ENCODE measurements at regions not wholly inside any gene's neighbourhood (a gene's known extent, or its start where the extent isn't known, plus 50 kb on each side); places are given as distances from the start of the nearest gene placed in this dataset.
"Not testable (repeated sequence)": the region's sequence is repeated elsewhere in the genome, so short reads cannot be mapped to it uniquely, and the experiment has no call there.

DNA sequence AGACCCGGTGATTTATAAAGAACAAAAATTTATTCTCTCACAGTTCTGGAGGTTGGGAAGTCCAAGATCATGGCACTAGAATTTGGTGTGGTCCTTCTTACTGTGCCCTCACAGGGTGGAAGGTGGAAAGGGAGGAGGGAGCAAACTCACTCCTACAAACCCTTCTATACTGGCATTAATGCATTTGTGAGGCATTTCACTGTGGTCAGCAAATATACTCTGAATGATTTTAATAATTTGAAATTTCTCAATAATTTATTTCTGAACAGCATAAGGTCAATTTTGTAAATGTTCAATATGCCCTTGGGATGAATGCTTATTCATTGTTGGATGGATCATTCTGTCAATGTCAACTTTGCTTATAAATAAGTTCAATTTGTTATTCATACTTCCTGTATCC lies 120.6 kb downstream of the GATA6 start:
- no peaks in the 10 kb centered on the region for H3K27me3 ChIP-seq
- H3K4me1 ChIP-seq = peaks cover 0 to 28% (median 14%) of the 10 kb centered on the region in 3 donors
- no peaks in the 10 kb centered on the region for H3K36me3 ChIP-seq
- DNase-seq = no peak
- no peak overlapping the region for H3K27ac ChIP-seq
- no peak for TF ChIP-seq POLR2A (IDR thresholded peaks at IDR 0.05)
- TF ChIP-seq, protein P1, sequence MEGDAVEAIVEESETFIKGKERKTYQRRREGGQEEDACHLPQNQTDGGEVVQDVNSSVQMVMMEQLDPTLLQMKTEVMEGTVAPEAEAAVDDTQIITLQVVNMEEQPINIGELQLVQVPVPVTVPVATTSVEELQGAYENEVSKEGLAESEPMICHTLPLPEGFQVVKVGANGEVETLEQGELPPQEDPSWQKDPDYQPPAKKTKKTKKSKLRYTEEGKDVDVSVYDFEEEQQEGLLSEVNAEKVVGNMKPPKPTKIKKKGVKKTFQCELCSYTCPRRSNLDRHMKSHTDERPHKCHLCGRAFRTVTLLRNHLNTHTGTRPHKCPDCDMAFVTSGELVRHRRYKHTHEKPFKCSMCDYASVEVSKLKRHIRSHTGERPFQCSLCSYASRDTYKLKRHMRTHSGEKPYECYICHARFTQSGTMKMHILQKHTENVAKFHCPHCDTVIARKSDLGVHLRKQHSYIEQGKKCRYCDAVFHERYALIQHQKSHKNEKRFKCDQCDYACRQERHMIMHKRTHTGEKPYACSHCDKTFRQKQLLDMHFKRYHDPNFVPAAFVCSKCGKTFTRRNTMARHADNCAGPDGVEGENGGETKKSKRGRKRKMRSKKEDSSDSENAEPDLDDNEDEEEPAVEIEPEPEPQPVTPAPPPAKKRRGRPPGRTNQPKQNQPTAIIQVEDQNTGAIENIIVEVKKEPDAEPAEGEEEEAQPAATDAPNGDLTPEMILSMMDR (IDR thresholded peaks at IDR 0.05) = no peak
- intact Hi-C loops (cut with DNase I) = no loop called here
- H3K4me3 ChIP-seq = no peak overlapping the region
- H3K9me3 ChIP-seq = no peaks in the 10 kb centered on the region
- WGBS, 2 donors = 90 to 100% methylated on average over 1 of the region's 1 CpG

GRCh38 chr18:22286585-22286984 lies 117.2 kb downstream of the GATA6 start:
- TF ChIP-seq POLR2A (IDR thresholded peaks at IDR 0.05) = no peak
- TF ChIP-seq, protein P1 (IDR thresholded peaks at IDR 0.05) = no peak
- H3K36me3 ChIP-seq = no peaks in the 10 kb centered on the region
- H3K9me3 ChIP-seq = no peaks in the 10 kb centered on the region
- H3K27me3 ChIP-seq = no peaks in the 10 kb centered on the region
- H3K4me3 ChIP-seq = peak overlapping the region in 1 of 4 donors; percentile 37
- H3K27ac ChIP-seq = peak overlapping the region; percentile 52 to 74 (median 66)
- H3K4me1 ChIP-seq = peaks cover 0 to 52% (median 25%) of the 10 kb centered on the region in 3 donors
- intact Hi-C loops (cut with DNase I) = no loop called here
- WGBS, 2 donors = 11 to 22% methylated on average over 5 of the region's 5 CpGs
- DNase-seq = peak; percentile 0

GRCh38 chr18:22285361-22286140 lies 116.2 kb downstream of the GATA6 start:
- no peak for DNase-seq
- H3K9me3 ChIP-seq = no peaks in the 10 kb centered on the region
- 25 to 29% methylated on average over 3 of the region's 3 CpGs for WGBS, 2 donors
- H3K27ac ChIP-seq = peak overlapping the region; percentile 52 to 74 (median 66)
- TF ChIP-seq, protein P1 (IDR thresholded peaks at IDR 0.05) = no peak
- no peak for TF ChIP-seq POLR2A (IDR thresholded peaks at IDR 0.05)
- H3K4me1 ChIP-seq = peaks cover 0 to 52% (median 25%) of the 10 kb centered on the region in 3 donors
- no peaks in the 10 kb centered on the region for H3K36me3 ChIP-seq
- no peak overlapping the region for H3K4me3 ChIP-seq
- no peaks in the 10 kb centered on the region for H3K27me3 ChIP-seq
- intact Hi-C loops (cut with DNase I) = no loop called here

- Histone ChIP-seq H3K27me3 (no peaks in the 10 kb centered on the region), H3K27ac (peak overlapping the region in 3 of 4 donors; percentile 2 to 65 (median 38)), H3K9me3 (no peaks in the 10 kb centered on the region), H3K36me3 (no peaks in the 10 kb centered on the region), H3K4me3 (no peak overlapping the region), H3K4me1 (peaks cover 0 to 52% (median 25%) of the 10 kb centered on the region in 3 donors)
- 24 to 41% methylated on average over 3 of the region's 3 CpGs for WGBS, 2 donors
- intact Hi-C loops (cut with DNase I) = no loop called here
- no peak for DNase-seq
- no peak for TF ChIP-seq POLR2A (IDR thresholded peaks at IDR 0.05)
- TF ChIP-seq, protein P1 (IDR thresholded peaks at IDR 0.05) = no peak
These were observed 115.4 kb downstream of the GATA6 start for GRCh38 chr18:22284581-22285360.

GRCh38 chr18:22283855-22284254 lies 114.5 kb downstream of the GATA6 start:
- DNase-seq; H3K4me3 ChIP-seq; H3K27me3 ChIP-seq; H3K9me3 ChIP-seq; H3K36me3 ChIP-seq; H3K27ac ChIP-seq; intact Hi-C loops (cut with DNase I): not testable (repeated sequence)
- 85 to 91% methylated on average over 4 of the region's 4 CpGs for WGBS, 2 donors
- peaks cover 0 to 52% (median 25%) of the 10 kb centered on the region in 3 donors for H3K4me1 ChIP-seq

All from esophagus squamous epithelium (tissue), 5 donors.